DMS114 treated with DMSO at 0.1 percent for 48 hours (cell line): ENCODE measurements at regions not wholly inside any gene's neighbourhood (a gene's known extent, or its start where the extent isn't known, plus 50 kb on each side); places are given as distances from the start of the nearest gene placed in this dataset.
"Not testable (repeated sequence)": the region's sequence is repeated elsewhere in the genome, so short reads cannot be mapped to it uniquely, and the experiment has no call there.

Experiments used
- DNase-seq: peaks from one replicate; lab custom pipeline; 2025; ENCODE audit not compliant: unreplicated experiment; lab: John Stamatoyannopoulos, UW

DNA sequence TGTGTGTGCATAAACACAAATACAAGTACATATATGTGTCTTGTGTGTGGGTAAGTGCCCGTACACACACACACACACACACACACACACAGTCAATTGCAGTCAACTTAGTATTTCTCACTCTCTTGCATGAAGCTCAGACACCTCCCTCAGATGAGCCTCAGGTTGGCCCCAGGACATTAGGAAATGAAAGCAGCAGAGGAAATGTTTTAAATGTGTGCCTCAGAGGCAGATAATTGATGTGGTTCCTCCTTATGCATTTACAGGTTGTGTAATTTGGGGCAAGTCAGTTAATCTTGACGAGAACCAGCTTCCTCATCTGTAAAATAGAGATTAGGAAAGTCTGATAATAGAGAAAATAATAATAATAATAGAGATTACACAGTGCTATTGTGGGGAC lies 814.0 kb upstream of the ID2 start:
- no peak for DNase-seq

GRCh38 chr2:7868836-7869235 lies 813.0 kb upstream of the ID2 start:
- DNase-seq = no peak

DNA sequence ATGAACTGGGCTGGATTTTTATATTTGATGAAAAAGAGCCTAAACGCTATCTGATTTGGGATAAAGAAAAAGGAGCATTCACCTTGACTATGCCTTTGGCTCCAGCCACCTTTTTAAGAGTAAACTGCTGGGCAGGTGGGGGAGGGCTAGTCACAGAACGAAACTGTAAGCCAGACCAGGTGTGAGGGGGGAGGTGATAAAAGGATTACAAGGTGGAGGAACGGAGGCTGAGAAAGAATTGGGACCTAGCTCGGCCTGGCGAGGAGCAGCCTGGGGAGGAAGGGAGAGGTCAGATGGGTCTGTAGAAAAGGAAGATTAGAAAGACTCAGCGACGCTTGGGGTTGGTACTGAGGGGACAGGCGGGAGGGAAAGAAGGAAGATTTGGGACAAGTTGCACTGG lies 805.4 kb upstream of the ID2 start:
- DNase-seq = not testable (repeated sequence)

DNA sequence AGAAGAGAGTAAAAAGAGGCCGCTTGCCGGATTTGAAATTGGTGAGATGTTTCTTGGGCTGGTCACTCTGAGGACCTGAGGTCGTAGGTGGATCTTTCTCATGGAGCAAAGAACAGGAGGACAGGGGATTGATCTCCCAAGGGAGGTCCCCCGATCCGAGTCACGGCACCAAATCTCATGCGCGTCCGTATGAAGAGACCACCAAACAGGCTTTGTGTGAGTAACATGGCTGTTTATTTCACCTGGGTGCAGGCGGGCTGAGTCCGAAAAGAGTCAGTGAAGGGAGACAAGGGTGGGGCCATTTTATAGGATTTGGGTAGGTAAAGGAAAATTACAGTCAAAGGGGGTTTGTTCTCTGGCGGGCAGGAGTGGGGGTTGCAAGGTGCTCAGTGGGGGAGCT lies 803.6 kb upstream of the ID2 start:
- not testable (repeated sequence) for DNase-seq

DNA sequence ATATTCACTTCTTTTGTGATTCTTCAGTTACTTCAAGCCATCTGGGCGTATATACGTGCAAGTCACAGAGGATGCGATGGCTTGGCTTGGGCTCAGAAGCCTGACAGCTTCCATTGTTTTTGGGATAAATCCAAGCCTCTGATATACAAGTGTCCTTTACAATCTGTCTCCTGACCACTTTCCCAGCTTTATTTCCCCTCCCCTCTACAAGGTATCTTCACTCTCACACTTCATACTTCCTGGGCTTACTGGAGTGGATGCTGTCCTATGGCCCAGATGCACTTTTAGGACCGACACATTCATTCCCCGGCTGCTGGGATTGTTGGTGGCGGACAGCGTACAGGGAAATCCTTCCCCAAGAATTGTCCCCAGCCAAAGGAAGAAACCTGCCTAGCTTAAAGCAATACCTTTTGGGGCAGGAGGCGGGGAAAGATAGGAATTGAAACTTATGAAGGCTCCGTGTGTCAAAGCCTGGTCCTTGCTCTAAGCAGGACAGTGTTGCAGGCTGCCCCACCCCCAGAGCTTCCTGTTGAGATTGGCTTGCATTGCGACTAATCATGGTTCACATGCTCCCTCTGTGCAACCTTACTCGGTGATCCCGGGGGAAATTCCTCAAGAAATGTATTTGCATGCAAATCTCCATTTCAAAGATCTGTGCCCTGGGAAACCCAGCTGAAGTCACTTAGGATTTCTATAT lies 802.9 kb upstream of the ID2 start:
- no peak for DNase-seq

- DNase-seq = no peak
Measured at GRCh38 chr2:7879483-7879835, 802.4 kb upstream of the ID2 start.

DNA sequence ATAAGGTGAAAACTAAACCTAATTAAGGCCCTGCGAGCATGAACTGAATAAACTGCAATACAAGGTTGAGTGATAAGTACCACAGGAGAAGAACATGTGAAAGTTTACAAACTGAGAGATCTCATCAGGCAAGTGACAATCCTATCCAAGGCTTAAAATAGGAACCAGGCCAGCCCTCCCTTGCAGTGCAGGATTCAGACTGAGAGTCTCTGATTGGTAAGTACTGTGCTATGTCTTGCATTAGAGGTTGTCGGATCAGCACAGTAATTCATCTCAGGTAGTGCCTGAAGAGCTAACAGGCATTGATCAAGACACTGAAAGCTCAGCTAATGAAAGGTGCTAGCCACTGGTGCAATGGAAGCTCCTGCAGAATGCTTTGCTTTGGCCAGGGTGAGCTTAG lies 801.7 kb upstream of the ID2 start:
- no peak for DNase-seq

DNA sequence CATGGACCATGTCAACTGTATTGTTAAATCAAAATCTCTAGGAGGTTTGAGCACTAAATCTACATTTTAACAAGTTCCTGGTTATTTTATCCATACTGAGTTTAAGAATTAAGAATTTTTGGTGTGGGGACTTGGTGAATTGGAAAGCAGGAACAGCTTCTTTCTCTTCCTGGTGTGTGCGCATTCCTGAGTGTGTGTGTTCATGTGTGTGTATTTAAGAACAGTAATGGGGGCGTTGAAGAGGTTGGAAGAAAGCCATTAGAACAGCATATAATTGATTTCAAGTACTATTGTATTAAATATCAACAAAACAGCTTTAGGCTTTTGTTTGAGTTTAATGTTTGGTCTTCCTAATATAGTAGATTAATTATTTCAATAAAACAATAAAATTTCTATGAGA lies 801.3 kb upstream of the ID2 start:
- no peak for DNase-seq

GRCh38 chr2:7881063-7881462 lies 800.8 kb upstream of the ID2 start:
- no peak for DNase-seq

DNA sequence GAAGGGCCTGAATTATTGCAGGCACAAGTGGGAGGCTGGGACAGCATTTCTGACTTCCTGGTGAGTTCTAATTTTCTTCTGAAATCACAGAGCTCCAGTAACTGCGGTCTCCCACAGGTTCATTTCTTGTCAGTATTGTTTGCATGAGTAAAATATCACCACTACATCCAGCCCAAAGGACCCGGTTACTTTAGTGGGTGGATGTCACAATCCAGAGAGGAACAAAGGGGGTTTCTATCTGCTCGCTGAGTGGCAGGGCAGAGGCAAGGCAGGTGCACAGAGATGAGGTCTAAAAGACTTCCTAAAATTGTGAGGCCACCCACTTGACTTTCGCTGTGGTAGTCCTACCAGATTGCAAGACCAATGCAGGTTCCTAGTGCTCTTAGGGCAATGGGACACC lies 800.4 kb upstream of the ID2 start:
- no peak for DNase-seq

- no peak for DNase-seq
Measured at GRCh38 chr2:7882296-7882695, 799.6 kb upstream of the ID2 start.

- DNase-seq = no peak
Measured at GRCh38 chr2:7884338-7884737, 797.5 kb upstream of the ID2 start.

DNA sequence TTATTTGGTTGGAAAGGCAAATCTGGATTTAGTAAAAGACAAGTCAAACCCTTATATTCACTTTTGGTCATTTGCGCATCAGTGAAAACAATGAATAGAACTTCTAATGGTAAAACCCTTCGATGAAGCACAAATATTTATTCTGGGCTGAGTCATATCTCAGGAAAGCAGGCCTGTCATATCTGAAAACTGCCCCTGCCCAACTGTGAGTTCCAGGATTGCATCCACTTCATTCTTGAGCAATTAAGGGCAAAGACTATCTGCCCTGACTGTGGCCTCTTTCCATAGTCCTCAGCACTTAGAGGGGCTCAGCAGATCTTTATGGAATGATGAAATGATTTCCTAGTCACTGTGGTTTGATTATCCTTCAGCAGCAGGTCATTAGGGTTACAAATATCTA lies 795.2 kb upstream of the ID2 start:
- no peak for DNase-seq

GRCh38 chr2:7887441-7887840 lies 794.4 kb upstream of the ID2 start:
- DNase-seq = no peak

DNA sequence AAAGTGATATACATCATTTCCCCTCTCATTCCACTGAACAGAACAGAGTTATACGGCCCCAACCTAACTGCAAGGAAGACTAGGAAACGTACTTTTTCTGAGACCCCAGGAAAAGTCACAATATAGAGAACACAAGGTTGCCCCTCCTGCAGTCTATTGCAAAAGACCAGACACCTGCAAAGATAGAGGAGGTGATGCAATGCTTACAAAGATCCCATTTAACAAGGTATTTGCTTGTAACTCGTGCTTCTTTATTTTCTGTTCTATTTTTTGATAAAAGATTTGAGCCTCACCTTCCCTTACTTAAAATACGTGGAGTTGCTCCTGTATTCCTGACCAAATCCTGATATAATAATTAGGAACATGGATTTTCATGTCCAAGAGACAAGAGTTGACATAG lies 793.0 kb upstream of the ID2 start:
- DNase-seq = no peak

DNA sequence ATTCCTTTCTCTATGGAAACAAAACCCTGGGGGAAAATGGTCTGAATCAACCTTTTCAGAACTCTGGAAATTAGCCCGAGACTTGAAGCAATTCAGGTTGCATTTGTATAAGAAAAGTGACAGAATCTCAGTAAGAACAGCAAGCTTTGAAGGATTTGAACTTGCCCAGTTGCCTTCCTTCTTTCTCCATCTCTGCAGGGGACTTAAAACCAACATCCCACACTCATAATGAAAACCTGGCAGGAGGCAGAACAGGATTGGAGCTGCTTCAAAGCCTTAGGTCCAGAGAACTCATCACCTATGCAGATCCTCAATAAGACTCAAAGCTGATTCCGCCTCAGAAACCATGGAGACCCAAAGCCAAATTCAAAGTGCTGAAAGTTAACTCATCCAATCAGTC lies 790.5 kb upstream of the ID2 start:
- DNase-seq = no peak

DNA sequence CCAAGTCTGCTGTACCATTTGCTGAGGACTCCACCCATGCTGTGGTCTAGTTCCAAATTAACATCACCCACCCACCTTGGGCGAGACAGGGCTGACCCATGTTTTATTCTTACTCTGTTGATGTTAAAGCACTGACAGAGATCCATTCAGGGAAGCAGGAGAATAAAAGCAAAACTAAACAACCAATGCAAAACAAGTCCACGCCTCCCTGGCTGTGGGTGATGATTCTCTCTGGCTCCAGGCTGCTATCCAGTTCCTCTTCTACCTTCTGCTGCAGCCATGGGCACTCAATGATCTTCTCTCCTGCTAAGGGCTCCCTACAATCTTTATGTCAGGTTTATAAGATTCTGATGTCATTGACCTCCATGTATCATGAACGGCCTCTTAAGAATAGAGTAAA lies 786.6 kb upstream of the ID2 start:
- no peak for DNase-seq

GRCh38 chr2:7896940-7897487 lies 784.8 kb upstream of the ID2 start:
- no peak for DNase-seq

DNA sequence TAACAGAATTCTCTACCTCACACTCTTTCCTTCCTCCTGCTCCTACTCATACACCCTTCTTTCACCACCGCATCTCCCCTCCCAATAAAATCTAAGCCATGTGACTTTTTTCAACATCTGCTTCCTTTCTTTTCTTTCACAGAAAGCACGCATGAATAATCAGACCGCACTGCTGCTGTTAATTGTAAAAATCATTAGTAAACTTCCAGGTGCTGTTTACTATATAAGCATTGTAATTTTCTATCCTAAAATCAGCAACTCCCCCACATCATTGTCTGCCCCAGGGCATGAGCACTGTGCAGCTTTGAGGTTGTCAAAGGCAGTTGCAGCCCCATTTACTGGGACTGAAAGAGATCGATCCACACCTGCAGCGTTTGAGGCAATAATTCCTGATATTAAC lies 782.6 kb upstream of the ID2 start:
- DNase-seq = no peak

DNA sequence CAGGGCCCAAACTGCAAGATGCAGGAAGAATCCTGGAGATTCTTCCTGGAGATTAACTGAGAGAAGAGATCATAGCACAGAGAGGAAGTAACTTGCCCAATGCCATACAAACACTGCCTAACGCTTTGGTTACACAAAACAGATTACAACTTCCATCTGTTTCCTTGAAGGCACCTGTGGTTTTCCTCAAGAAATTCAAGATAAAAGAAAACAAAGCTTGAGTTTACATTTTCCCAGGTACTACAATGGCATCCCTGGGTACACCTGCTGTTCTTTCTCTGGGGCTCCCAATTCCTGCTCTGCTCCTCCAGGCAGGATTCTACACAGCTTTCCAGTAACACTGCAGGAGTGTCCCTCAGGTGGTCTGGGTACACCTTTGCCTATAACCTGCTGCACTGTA lies 781.9 kb upstream of the ID2 start:
- DNase-seq = no peak

DNA sequence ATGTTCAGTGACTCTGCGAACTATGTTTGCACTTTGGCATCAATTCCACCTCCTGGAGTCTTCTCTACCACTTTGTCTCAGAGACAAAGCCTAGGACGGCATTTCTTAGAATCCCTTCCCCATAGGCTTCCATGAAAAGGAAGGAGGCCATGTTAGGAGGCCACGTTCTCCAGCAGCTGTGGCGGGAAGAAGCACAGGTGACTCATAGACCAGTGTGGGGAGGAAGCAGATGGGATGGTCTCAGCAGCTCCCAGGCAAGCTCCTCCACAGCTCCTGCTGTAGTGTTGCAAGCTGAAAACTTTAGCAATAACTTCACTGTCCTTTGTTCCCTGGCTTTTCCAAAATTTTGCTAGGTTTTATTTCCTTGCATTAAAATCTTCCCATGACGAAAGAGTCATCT lies 781.3 kb upstream of the ID2 start:
- DNase-seq = no peak

DNA sequence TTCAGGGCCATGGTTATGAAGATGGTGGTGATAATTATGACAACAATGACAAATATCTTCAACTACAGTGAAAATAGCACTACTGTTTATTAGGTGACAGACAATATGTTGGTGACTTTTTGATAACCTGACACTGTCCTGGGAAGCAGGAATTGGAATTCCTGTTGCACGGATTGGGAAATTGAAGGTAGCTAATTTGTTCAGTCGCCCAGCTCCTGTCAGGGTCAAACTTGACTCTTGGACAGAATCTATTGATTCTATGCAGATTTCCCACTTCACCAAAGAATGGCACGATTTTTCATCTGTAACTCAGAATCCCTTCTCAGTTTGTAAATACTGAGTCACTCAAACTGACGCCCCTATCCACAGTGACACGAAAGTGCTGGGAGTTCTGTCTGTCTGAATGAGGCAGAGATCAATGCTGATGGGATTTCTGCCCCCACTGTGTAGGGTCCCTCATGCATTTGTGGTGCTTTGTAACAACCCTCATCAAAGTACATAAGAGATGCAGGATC lies 779.5 kb upstream of the ID2 start:
- DNase-seq = no peak

GRCh38 chr2:7904319-7904718 lies 777.5 kb upstream of the ID2 start:
- DNase-seq = no peak
